Neuronal stem cell (in vitro differentiated cells): ENCODE measurements at regions not wholly inside any gene's neighbourhood (a gene's known extent, or its start where the extent isn't known, plus 50 kb on each side); places are given as distances from the start of the nearest gene placed in this dataset.
"Not testable (repeated sequence)": the region's sequence is repeated elsewhere in the genome, so short reads cannot be mapped to it uniquely, and the experiment has no call there.

Experiments
- DNase-seq: peaks from one replicate; pipeline ENCODE4 v3.0.0-alpha.2; 2013; ENCODE audit warnings: low spot score
- H2AFZ ChIP-seq: one replicate; pipeline ENCODE4 v1.6.1; 2013; ENCODE audit warnings: mild to moderate bottlenecking, low read length, inconsistent platforms
- H2AK5ac ChIP-seq: 2 replicates; pipeline ENCODE4 v1.6.1; 2013; ENCODE audit warnings: low read depth, mild to moderate bottlenecking, inconsistent platforms, low read length, moderate library complexity, mixed read lengths
- H2BK120ac ChIP-seq: 2 replicates; pipeline ENCODE4 v1.6.1; 2013; ENCODE audit warnings: low read depth, mild to moderate bottlenecking, inconsistent platforms, low read length, moderate library complexity, mixed read lengths
- H2BK12ac ChIP-seq: one replicate; pipeline ENCODE4 v1.6.1; 2013; ENCODE audit warnings: low read length, inconsistent platforms
- H2BK15ac ChIP-seq: 2 replicates; pipeline ENCODE4 v1.6.1; 2013; ENCODE audit warnings: mild to moderate bottlenecking, low read length, inconsistent platforms, mixed read lengths
- H2BK5ac ChIP-seq: one replicate; pipeline ENCODE4 v1.6.1; 2013; ENCODE audit warnings: inconsistent platforms, mild to moderate bottlenecking, low read length, moderate library complexity
- H3K14ac ChIP-seq: one replicate; pipeline ENCODE4 v1.6.1; 2013; ENCODE audit warnings: low read length, inconsistent platforms
- H3K18ac ChIP-seq: 2 replicates; pipeline ENCODE4 v1.6.1; 2013; ENCODE audit warnings: low read length, inconsistent platforms
- H3K23ac ChIP-seq: 2 replicates; pipeline ENCODE4 v1.6.1; 2013; ENCODE audit warnings: low read depth, mild to moderate bottlenecking, mixed read lengths, low read length, inconsistent platforms; ENCODE audit not compliant: poor library complexity
- H3K27ac ChIP-seq: replicated peaks from 3 replicates; pipeline ENCODE4 v1.5.1; 2013; ENCODE audit warnings: low read length, inconsistent platforms
- H3K27me3 ChIP-seq, 3 experiments: 2 replicates each; pipeline ENCODE4 v1.6.1; 2013; ENCODE audit warnings: low read length in 3 of 3, mild to moderate bottlenecking in 2 of 3, inconsistent platforms in 1 of 3, low read depth in 1 of 3, mixed read lengths in 1 of 3, moderate library complexity in 1 of 3; ENCODE audit not compliant: control insufficient read depth in 3 of 3, insufficient read depth in 3 of 3
- H3K36me3 ChIP-seq, 2 donors: replicated peaks in 1 of 2; 2 replicates each; pipeline ENCODE4 v1.6.1; 2013; ENCODE audit warnings: low read length in 2 of 2; ENCODE audit not compliant: control insufficient read depth in 2 of 2, insufficient read depth in 2 of 2
- H3K4ac ChIP-seq: 2 replicates; pipeline ENCODE4 v1.6.1; 2013; ENCODE audit warnings: inconsistent platforms, mild to moderate bottlenecking, low read length, moderate library complexity
- H3K4me1 ChIP-seq, 2 donors: 1 replicate in 1 of 2; 2 replicates in 1 of 2; pipeline ENCODE4 v1.6.1; 2013; ENCODE audit warnings: low read length in 2 of 2, low read depth in 1 of 2; ENCODE audit not compliant: control insufficient read depth in 2 of 2, insufficient read depth in 1 of 2
- H3K4me2 ChIP-seq: one replicate; pipeline ENCODE4 v1.6.1; 2013; ENCODE audit warnings: mild to moderate bottlenecking, low read length, inconsistent platforms; ENCODE audit not compliant: insufficient read depth, poor library complexity, severe bottlenecking
- H3K4me3 ChIP-seq, 2 donors: 2 replicates each; pipeline ENCODE4 v1.5.1; 2013; ENCODE audit warnings: low read length in 2 of 2, mild to moderate bottlenecking in 2 of 2, inconsistent platforms in 1 of 2, moderate library complexity in 1 of 2
- H3K79me1 ChIP-seq: one replicate; pipeline ENCODE4 v1.6.1; 2013; ENCODE audit warnings: low read depth, mild to moderate bottlenecking, inconsistent platforms, low read length, moderate library complexity
- H3K9ac ChIP-seq: one replicate; pipeline ENCODE4 v1.6.1; 2013; ENCODE audit warnings: mild to moderate bottlenecking, low read depth, low read length, inconsistent platforms; ENCODE audit not compliant: poor library complexity
- H3K9me3 ChIP-seq, 2 donors: replicated peaks in 1 of 2; 2 replicates each; pipeline versions ENCODE3 to v1.6.1; 2013; ENCODE audit warnings: low read length in 2 of 2, mild to moderate bottlenecking in 2 of 2, inconsistent platforms in 1 of 2, low read depth in 1 of 2, mixed read lengths in 1 of 2, moderate library complexity in 1 of 2; ENCODE audit not compliant: control insufficient read depth in 2 of 2, insufficient read depth in 1 of 2
- H4K8ac ChIP-seq: one replicate; pipeline ENCODE4 v1.6.1; 2013; ENCODE audit warnings: low read depth, mild to moderate bottlenecking, inconsistent platforms, low read length, moderate library complexity
- H4K91ac ChIP-seq: one replicate; pipeline ENCODE4 v1.6.1; 2013; ENCODE audit warnings: low read length, low read depth, mild to moderate bottlenecking, inconsistent platforms; ENCODE audit not compliant: poor library complexity
- WGBS, 2 donors: extraction: QIAGEN DNeasy Blood & Tissue Kit; methylation state at CpG; one replicate each; pipeline ENCODE4 v1.1.7; 2013; ENCODE audit warnings: missing lambda C conversion rate in 2 of 2, mixed read lengths in 1 of 2; ENCODE audit not compliant: insufficient read length in 2 of 2, insufficient replicate concordance in 1 of 2; ENCODE audit errors: extremely low coverage in 2 of 2; 5-methylcytosine and 5-hydroxymethylcytosine counted together

- Histone ChIP-seq H3K14ac (no peak overlapping the region), H4K91ac (no peak overlapping the region), H4K8ac (no peak overlapping the region), H3K27me3 (peaks cover 0 to 13% (median 0%) of the 10 kb centered on the region in 3 experiments), H3K4me2 (no peak overlapping the region), H3K4ac (no peak overlapping the region), H3K79me1 (no peaks in the 10 kb centered on the region), H3K9ac (no peak overlapping the region), H2BK15ac (no peak overlapping the region), H3K27ac (no peak overlapping the region), H3K4me1 (no peaks in the 10 kb centered on the region), H2BK5ac (no peak overlapping the region), H3K36me3 (no peaks in the 10 kb centered on the region), H2AFZ (no peak overlapping the region), H2AK5ac (no peak overlapping the region), H3K23ac (no peak overlapping the region), H3K4me3 (no peak overlapping the region), H2BK12ac (no peak overlapping the region), H3K9me3 (no peaks in the 10 kb centered on the region), H3K18ac (no peak overlapping the region), H2BK120ac (no peak overlapping the region)
- DNase-seq = no peak
Observed at GRCh38 chr17:6928193-6928592, 67.7 kb upstream of the ALOX12 start.

GRCh38 chr17:6930749-6931148 lies 65.1 kb upstream of the ALOX12 start:
- DNase-seq = no peak

GRCh38 chr17:6934544-6934943 lies 61.3 kb upstream of the ALOX12 start:
- H3K27ac ChIP-seq, H3K79me1 ChIP-seq, H2BK5ac ChIP-seq, H3K18ac ChIP-seq, H3K23ac ChIP-seq, H3K4me2 ChIP-seq, H3K36me3 ChIP-seq, H3K4me1 ChIP-seq, H3K14ac ChIP-seq, H3K4me3 ChIP-seq, H3K9ac ChIP-seq, H2BK12ac ChIP-seq, H2AFZ ChIP-seq, H2BK120ac ChIP-seq, H2BK15ac ChIP-seq, H4K8ac ChIP-seq, H2AK5ac ChIP-seq, H3K27me3 ChIP-seq, H3K4ac ChIP-seq, H3K9me3 ChIP-seq, DNase-seq, H4K91ac ChIP-seq: not testable (repeated sequence)
- no CpG with 5 or more reads among the region's 2 CpGs for WGBS, 2 donors

More at GRCh38 chr17:6930749-6931148, 65.1 kb upstream of the ALOX12 start:
- H3K36me3 ChIP-seq = no peaks in the 10 kb centered on the region
- H3K27ac ChIP-seq = no peak overlapping the region
- H3K27me3 ChIP-seq = peaks cover 0 to 13% (median 0%) of the 10 kb centered on the region in 3 experiments
- no peak overlapping the region for H2BK12ac ChIP-seq
- no peak overlapping the region for H2BK5ac ChIP-seq
- H3K9me3 ChIP-seq = no peaks in the 10 kb centered on the region
- no peak overlapping the region for H3K4me3 ChIP-seq
- H3K9ac ChIP-seq = no peak overlapping the region
- H2AFZ ChIP-seq = no peak overlapping the region
- H2BK15ac ChIP-seq = no peak overlapping the region
- no peak overlapping the region for H4K91ac ChIP-seq
- H3K23ac ChIP-seq = no peak overlapping the region
- no peaks in the 10 kb centered on the region for H3K79me1 ChIP-seq
- H3K14ac ChIP-seq = no peak overlapping the region
- no peaks in the 10 kb centered on the region for H3K4me1 ChIP-seq
- H2AK5ac ChIP-seq = no peak overlapping the region
- no peak overlapping the region for H3K18ac ChIP-seq
- H3K4ac ChIP-seq = no peak overlapping the region
- H2BK120ac ChIP-seq = no peak overlapping the region
- no peak overlapping the region for H3K4me2 ChIP-seq
- H4K8ac ChIP-seq = no peak overlapping the region

DNA sequence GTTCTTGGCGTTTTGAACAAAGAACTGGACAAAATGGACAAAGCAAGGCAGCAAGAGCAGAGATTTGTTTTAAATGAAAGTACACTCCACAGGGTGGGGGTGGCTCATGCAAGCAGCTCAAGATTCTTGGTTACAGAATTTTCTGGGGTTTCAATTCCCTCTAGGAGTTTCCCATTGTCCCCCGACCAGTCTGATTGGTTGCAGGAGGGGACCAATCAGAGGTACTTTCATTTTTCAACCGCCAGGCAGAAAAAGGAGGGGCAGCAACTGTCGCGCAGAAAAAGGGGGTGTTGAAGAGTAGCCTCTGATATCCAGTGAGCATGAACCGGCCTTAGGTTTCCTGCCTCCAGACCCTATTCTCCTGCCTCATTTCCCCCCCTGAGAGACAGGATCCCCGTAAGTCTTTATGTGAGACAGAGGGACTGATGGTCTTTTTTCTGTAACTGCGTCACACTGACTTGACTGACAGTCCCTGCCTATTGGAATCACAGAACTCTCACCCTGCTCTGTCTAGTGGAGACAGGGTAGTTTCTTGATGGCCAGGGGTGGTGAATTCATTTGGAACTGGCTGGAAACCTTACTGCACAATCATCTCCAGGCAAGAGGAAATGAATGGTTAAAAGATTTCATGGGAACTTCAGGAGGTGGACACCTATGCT lies 59.4 kb upstream of the ALOX12 start:
- Histone ChIP-seq H3K36me3 (no peaks in the 10 kb centered on the region), H4K91ac (no peak overlapping the region), H2AFZ (peak overlapping the region; percentile 64), H2BK15ac (no peak overlapping the region), H3K4me3 (peak overlapping the region in 1 of 2 donors; percentile 15), H2BK5ac (no peak overlapping the region), H3K79me1 (no peaks in the 10 kb centered on the region), H3K18ac (no peak overlapping the region), H3K14ac (no peak overlapping the region), H3K9me3 (no peaks in the 10 kb centered on the region), H3K9ac (no peak overlapping the region), H2BK12ac (no peak overlapping the region), H3K27ac (no peak overlapping the region), H2BK120ac (no peak overlapping the region), H3K4me1 (no peaks in the 10 kb centered on the region), H3K4me2 (no peak overlapping the region), H3K23ac (no peak overlapping the region), H3K27me3 (no peaks in the 10 kb centered on the region), H4K8ac (no peak overlapping the region), H3K4ac (no peak overlapping the region), H2AK5ac (no peak overlapping the region)
- DNase-seq = no peak
- WGBS, 2 donors = no CpG with 5 or more reads among the region's 8 CpGs
